Left ventricle myocardium inferior (tissue), 1 donor: ENCODE measurements at regions not wholly inside any gene's neighbourhood (a gene's known extent, or its start where the extent isn't known, plus 50 kb on each side); places are given as distances from the start of the nearest gene placed in this dataset.
A peak's percentile ranks its signal among the peaks of the same experiment; 100 is the strongest.

Experiments used
- DNase-seq: peaks from one replicate; pipeline ENCODE4 v3.0.0-alpha.2; 2020
- H3K27ac ChIP-seq: fragments of 200-600 bp; replicated peaks from 2 replicates; pipeline ENCODE4 v1.8.0; 2021
- H3K27me3 ChIP-seq: fragments of 200-600 bp; 2 replicates; pipeline ENCODE4 v1.8.0; 2021; ENCODE audit warnings: low read depth
- H3K36me3 ChIP-seq: fragments of 200-600 bp; 2 replicates; pipeline ENCODE4 v1.8.0; 2021
- H3K4me1 ChIP-seq: fragments of 200-600 bp; 2 replicates; pipeline ENCODE4 v1.8.0; 2021
- H3K4me3 ChIP-seq: fragments of 200-600 bp; 2 replicates; pipeline ENCODE4 v1.8.0; 2021; ENCODE audit warnings: mild to moderate bottlenecking, moderate library complexity
- H3K9me3 ChIP-seq: fragments of 200-600 bp; replicated peaks from 2 replicates; pipeline ENCODE4 v1.8.0; 2021
- intact Hi-C: fragments of 100-400 bp; cut with micrococcal nuclease; formaldehyde crosslinking; loops from one replicate; pipeline ENCODE4 v1.11.0; 2022
- TF ChIP-seq, protein P1 (sequence below): fragments of 200-600 bp; IDR thresholded peaks from 2 replicates; pipeline ENCODE4 v1.8.0; 2021; ENCODE audit warnings: antibody characterized with exemption, mild to moderate bottlenecking, borderline replicate concordance
- donor health status: DM: no; HTN: yes; CAD: no; lungs with severe emphysema.

DNA sequence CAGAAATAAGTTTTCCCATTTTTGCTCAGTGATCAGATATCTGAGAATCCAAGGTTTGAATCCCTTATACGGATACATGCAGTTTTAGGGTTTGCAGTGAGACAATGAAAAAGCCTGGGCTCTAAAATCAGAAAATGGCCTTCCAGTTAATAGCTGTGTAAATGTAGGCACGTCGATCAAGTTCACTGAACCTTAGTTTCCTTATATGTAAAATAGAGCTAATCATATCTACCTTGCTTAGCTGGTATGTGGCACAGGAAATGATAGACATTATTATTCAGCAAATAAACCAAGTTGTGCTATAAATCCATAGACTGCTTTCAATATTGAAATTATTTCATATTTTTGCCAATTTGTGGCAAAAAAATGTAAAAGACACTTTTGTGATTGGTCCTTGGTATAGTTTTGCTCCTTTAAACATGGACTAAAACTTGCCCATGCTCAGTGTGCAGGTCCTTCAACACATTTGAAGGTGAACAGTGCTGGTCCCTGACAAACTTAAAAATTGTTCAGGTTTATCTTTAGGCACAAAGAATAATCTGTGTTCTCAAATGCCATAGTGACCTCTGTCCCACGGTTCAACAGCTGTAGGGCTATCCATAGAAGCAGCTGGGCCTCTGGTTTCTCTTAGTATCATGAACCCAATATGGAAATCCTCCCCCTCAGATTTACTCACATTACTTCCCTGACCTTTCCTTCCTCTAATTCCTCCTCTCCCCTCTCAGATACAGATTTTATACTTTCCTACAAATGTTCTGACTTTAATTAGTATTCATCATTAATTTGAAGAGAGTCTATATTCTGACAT is 51.0 kb downstream of the CCDC54 start:
- Histone ChIP-seq H3K27ac (peak overlapping the region; percentile 96), H3K27me3 (no peaks in the 10 kb centered on the region), H3K9me3 (no peaks in the 10 kb centered on the region), H3K36me3 (no peaks in the 10 kb centered on the region), H3K4me1 (peaks cover 25% of the 10 kb centered on the region), H3K4me3 (no peak overlapping the region)
- TF ChIP-seq, protein P1, sequence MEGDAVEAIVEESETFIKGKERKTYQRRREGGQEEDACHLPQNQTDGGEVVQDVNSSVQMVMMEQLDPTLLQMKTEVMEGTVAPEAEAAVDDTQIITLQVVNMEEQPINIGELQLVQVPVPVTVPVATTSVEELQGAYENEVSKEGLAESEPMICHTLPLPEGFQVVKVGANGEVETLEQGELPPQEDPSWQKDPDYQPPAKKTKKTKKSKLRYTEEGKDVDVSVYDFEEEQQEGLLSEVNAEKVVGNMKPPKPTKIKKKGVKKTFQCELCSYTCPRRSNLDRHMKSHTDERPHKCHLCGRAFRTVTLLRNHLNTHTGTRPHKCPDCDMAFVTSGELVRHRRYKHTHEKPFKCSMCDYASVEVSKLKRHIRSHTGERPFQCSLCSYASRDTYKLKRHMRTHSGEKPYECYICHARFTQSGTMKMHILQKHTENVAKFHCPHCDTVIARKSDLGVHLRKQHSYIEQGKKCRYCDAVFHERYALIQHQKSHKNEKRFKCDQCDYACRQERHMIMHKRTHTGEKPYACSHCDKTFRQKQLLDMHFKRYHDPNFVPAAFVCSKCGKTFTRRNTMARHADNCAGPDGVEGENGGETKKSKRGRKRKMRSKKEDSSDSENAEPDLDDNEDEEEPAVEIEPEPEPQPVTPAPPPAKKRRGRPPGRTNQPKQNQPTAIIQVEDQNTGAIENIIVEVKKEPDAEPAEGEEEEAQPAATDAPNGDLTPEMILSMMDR = no peak
- DNase-seq = no peak
- intact Hi-C loops = loop anchor here (10.0 kb wide), 1 partner anchor 153 kb away; no protein-coding TSS in a partner anchor

DNA sequence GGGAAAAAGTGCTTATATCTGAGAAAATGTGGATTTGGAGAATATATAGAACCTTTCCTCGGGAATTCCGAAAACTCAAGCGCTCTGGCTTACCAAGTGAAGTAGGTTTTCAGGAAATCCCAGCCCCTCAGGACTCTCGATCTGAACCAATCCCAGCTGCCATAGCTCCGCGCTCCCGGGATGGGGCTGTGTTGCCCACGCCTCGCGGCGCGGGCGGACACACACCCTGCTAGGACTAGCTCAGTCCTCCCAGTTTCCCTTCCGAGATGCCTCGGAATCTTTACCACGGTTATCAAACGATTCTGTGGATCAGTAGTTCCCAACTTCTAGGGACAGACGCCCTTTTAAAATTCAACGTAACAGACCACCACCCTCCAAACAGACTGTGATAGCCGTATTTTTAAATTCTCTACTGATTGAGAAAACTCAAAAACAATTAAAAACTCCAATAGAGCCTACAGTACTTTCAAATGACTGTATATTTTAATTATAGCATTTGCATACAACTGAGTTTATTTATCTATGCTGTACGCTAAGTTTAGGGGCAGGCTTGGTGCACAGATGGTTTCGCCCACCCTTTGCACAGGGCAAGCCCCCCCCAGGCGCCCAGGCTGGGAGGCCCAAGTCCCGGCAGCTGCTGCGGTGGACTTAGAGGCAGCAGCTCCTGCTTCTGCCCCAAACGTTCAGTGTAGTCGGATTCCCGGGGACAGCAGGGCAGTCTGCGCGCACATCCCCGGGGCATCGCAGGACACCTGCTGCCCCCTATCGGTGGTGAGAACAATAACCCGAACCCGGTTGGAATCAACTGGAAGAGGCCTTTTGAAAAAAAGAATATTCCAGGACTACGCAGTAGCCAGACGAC is 52.3 kb downstream of the CCDC54 start:
- H3K9me3 ChIP-seq = no peaks in the 10 kb centered on the region
- no peaks in the 10 kb centered on the region for H3K36me3 ChIP-seq
- peak overlapping the region; percentile 96 for H3K27ac ChIP-seq
- intact Hi-C loops = loop anchor here (10.0 kb wide), 1 partner anchor 155 kb away; no protein-coding TSS in a partner anchor
- TF ChIP-seq, protein P1 = peak; percentile 93
- DNase-seq = peak; percentile 74
- H3K27me3 ChIP-seq = no peaks in the 10 kb centered on the region
- H3K4me1 ChIP-seq = peaks cover 25% of the 10 kb centered on the region
- H3K4me3 ChIP-seq = peak overlapping the region; percentile 80

DNA sequence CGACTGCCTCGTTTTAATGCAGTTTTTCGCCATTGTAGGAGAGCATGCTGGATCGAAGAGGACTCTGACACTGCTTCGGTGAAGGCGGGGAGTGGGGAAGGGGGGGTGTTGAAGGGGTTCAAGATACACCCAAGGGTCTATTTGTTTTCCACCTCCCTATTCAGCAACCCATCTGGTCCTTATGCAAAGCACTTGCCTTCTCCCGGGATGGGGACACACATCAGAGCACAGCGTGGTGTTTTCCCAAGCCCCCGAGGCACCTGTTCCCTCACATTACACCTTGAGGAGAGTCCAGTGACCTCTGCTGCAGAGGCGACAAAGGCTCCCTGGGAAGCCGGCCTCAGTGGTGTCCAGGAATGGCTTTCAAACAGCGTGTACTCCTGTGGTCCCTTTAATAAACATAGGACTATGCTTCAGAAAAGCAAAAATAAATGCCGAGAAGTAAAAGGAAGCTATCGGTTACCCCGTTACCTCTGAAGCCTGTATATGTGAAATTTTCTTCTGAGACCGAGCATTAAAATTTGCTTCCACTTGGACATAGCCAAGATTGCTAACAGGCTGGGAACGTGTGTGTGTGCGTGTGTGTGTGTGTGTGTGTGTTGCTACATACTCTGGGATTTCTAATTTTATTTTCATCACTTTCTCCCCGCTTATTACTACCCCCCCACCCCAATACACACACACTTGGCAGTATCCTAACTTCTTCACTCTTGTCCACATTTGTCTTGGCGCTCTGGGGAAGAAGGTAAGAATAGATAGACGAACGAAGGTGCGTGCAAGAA is 53.2 kb downstream of the CCDC54 start:
- TF ChIP-seq, protein P1 = peak; percentile 2
- Histone ChIP-seq H3K36me3 (no peaks in the 10 kb centered on the region), H3K27me3 (no peaks in the 10 kb centered on the region), H3K9me3 (no peaks in the 10 kb centered on the region), H3K4me3 (peak overlapping the region; percentile 80), H3K27ac (peak overlapping the region; percentile 96), H3K4me1 (peaks cover 25% of the 10 kb centered on the region)
- intact Hi-C loops = no loop called here
- no peak for DNase-seq

DNA sequence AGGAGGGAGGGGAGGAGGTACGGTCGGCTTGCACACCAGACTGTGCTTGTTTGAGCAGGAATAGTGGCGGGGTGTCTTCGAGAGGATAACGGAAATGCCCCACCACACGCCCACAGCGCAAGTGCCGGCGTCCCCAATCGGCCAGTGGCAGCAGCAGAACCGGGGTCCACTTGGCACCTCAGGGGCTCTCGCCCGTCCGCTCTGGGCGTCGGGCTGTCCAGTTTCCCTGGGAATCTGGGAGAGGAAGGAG is 53.7 kb downstream of the CCDC54 start:
- Histone ChIP-seq H3K27ac (peak overlapping the region; percentile 96), H3K27me3 (no peaks in the 10 kb centered on the region), H3K4me1 (peaks cover 25% of the 10 kb centered on the region), H3K36me3 (no peaks in the 10 kb centered on the region), H3K9me3 (no peaks in the 10 kb centered on the region), H3K4me3 (peak overlapping the region; percentile 80)
- peak; percentile 40 for DNase-seq
- intact Hi-C loops = no loop called here
- TF ChIP-seq, protein P1 = no peak
